PC-3 (cell line): ENCODE measurements at regions not wholly inside any gene's neighbourhood (a gene's known extent, or its start where the extent isn't known, plus 50 kb on each side); places are given as distances from the start of the nearest gene placed in this dataset.

Experiments used
- ATAC-seq: fragments of 200-7000 bp; cut with Tn5 transposase; 2 replicates; pipeline ENCODE4 v1.9.1; 2020; ENCODE audit warnings: mild to moderate bottlenecking, moderate library complexity
- BruUV-seq: library from RNA; stranded (reverse); fragments of 400-500 nt; replicated peaks from 2 replicates; lab custom pipeline; 2021; lab: Mats Ljungman, UMichigan
- CTCF ChIA-PET: fragments of 300-600 bp; sonication (Branson Sonifier 250); formaldehyde crosslinking; loops from one replicate; lab custom pipeline; 2022; ENCODE audit warnings: antibody characterized with exemption; lab: Charles Lee
- POLR2A ChIA-PET: fragments of 300-600 bp; sonication (Branson Sonifier 250); formaldehyde crosslinking; loops from one replicate; lab custom pipeline; 2022; ENCODE audit warnings: antibody characterized with exemption; ENCODE audit not compliant: unreplicated experiment; lab: Charles Lee
- DNase-seq: peaks from one replicate; pipeline ENCODE4 v3.0.0-alpha.2; 2015
- H2AFZ ChIP-seq: fragments of 300-600 bp; sonication (generic); 2 replicates; pipeline ENCODE4 v1.6.0; 2016; ENCODE audit warnings: antibody characterized with exemption, low read length
- H3F3A ChIP-seq: fragments of 300-600 bp; sonication (generic); one replicate; pipeline ENCODE4 v1.6.0; 2017; ENCODE audit warnings: antibody characterized with exemption, low read length, control low read depth, mild to moderate bottlenecking; ENCODE audit not compliant: unreplicated experiment
- H3K27ac ChIP-seq: fragments of 300-600 bp; sonication (generic); 2 replicates; pipeline ENCODE4 v1.5.1; 2016; ENCODE audit warnings: mild to moderate bottlenecking, low read length
- H3K27me3 ChIP-seq: fragments of 300-600 bp; sonication (generic); 2 replicates; pipeline ENCODE4 v1.6.1; 2016; ENCODE audit warnings: low read length, mixed read lengths
- H3K36me3 ChIP-seq: fragments of 300-600 bp; sonication (generic); 2 replicates; pipeline ENCODE4 v1.6.1; 2016; ENCODE audit warnings: low read depth, mixed run types, low read length, mixed read lengths
- H3K4me1 ChIP-seq: fragments of 300-600 bp; sonication (generic); 2 replicates; pipeline ENCODE4 v1.5.1; 2016; ENCODE audit warnings: low read length; ENCODE audit not compliant: insufficient read depth
- H3K4me2 ChIP-seq: fragments of 300-600 bp; sonication (generic); 2 replicates; pipeline ENCODE4 v1.6.0; 2016; ENCODE audit warnings: low read length
- H3K4me3 ChIP-seq: fragments of 300-600 bp; sonication (generic); 2 replicates; pipeline ENCODE4 v1.5.1; 2016; ENCODE audit warnings: mild to moderate bottlenecking, low read length, mixed read lengths
- H3K79me2 ChIP-seq: fragments of 300-600 bp; sonication (generic); 2 replicates; pipeline ENCODE4 v1.6.1; 2017; ENCODE audit warnings: low read length, mixed read lengths
- H3K9ac ChIP-seq: fragments of 300-600 bp; sonication (generic); 2 replicates; pipeline ENCODE4 v1.6.0; 2016; ENCODE audit warnings: mild to moderate bottlenecking, low read length
- H3K9me2 ChIP-seq: fragments of 300-600 bp; sonication (generic); replicated peaks from 2 replicates; pipeline ENCODE4 v1.6.1; 2016; ENCODE audit warnings: mixed run types, low read length, mixed read lengths
- H3K9me3 ChIP-seq: fragments of 300-600 bp; sonication (generic); 2 replicates; pipeline ENCODE4 v1.6.1; 2016; ENCODE audit warnings: low read length, mixed read lengths
- H4K20me1 ChIP-seq: fragments of 300-600 bp; sonication (generic); 2 replicates; pipeline ENCODE4 v1.6.1; 2016; ENCODE audit warnings: low read length, mixed read lengths
- EZH2 ChIP-seq: fragments of 300-600 bp; sonication (generic); IDR thresholded peaks from one replicate; pipeline ENCODE4 v1.6.1; 2017; ENCODE audit warnings: antibody characterized with exemption, mild to moderate bottlenecking, low read length; ENCODE audit not compliant: unreplicated experiment
- EZH2phosphoT487 ChIP-seq: fragments of 300-600 bp; sonication (generic); IDR thresholded peaks from 2 replicates; pipeline ENCODE4 v1.6.1; 2018; ENCODE audit warnings: mild to moderate bottlenecking, antibody characterized with exemption, low read length, borderline replicate concordance
- intact Hi-C: fragments of 100-400 bp; cut with micrococcal nuclease; formaldehyde crosslinking; loops from 2 replicates; pipeline ENCODE4 v1.9.0; 2023
- TF ChIP-seq, protein P1 (sequence below): fragments of 300-600 bp; sonication (generic); conservative IDR thresholded peaks from 2 replicates; pipeline ENCODE4 v1.5.1; 2017; ENCODE audit warnings: antibody characterized with exemption, low read depth, mild to moderate bottlenecking, low read length

DNA sequence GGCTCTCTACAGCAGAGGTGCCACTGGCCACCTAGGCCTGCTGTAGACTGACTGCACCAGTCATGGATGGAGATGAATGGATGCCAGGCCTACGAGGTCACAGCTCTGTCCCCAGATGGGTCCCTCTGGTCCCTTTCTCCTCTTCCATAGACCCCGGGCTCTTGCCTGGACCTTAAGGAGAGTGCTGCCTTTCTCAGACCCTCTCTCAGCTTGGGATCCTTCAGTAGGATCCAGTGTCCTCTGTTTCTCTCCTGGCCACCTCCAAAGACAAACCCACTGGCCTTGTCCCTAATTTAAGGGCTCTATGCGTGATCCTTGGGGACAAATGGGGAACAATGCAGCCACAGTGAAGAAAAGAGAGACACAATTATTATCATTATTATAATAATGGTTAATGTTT is 189.3 kb upstream of the C16orf82 start:
- BruUV-seq = no TSS peak
- no peak for ATAC-seq
- H3K9me3 ChIP-seq = no peaks in the 10 kb centered on the region

DNA sequence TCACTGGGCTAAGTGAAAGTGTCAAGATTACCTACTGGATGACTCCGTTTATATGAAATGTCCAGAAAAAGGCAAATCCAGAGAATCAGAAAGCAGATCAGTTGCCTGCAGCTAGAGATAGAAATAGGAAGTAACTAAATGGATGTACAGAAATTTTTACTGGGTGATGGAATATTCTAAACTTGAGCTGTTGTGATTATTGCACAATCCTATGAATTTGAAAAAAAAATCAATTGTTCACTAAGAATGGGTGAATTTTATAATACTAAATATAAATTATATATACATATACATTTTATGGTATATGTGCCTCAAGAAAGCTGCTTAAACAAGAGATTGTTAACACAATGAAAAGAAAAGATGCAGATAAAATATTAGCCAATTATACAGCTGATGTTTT is 181.1 kb upstream of the C16orf82 start:
- no peaks in the 10 kb centered on the region for H3K27me3 ChIP-seq
- H2AFZ ChIP-seq = no peak overlapping the region
- H3K4me2 ChIP-seq = no peak overlapping the region
- DNase-seq = no peak
- no peaks in the 10 kb centered on the region for H3K9me2 ChIP-seq
- intact Hi-C loops = no loop called here
- CTCF ChIA-PET = no interaction called here
- no peaks in the 10 kb centered on the region for H4K20me1 ChIP-seq
- BruUV-seq = no TSS peak
- H3K36me3 ChIP-seq = no peaks in the 10 kb centered on the region
- no peaks in the 10 kb centered on the region for H3K4me1 ChIP-seq
- no peak overlapping the region for H3K9ac ChIP-seq
- H3K27ac ChIP-seq = no peak overlapping the region
- ATAC-seq = no peak
- POLR2A ChIA-PET = no interaction called here
- no peak overlapping the region for H3K4me3 ChIP-seq
- TF ChIP-seq, protein P1, sequence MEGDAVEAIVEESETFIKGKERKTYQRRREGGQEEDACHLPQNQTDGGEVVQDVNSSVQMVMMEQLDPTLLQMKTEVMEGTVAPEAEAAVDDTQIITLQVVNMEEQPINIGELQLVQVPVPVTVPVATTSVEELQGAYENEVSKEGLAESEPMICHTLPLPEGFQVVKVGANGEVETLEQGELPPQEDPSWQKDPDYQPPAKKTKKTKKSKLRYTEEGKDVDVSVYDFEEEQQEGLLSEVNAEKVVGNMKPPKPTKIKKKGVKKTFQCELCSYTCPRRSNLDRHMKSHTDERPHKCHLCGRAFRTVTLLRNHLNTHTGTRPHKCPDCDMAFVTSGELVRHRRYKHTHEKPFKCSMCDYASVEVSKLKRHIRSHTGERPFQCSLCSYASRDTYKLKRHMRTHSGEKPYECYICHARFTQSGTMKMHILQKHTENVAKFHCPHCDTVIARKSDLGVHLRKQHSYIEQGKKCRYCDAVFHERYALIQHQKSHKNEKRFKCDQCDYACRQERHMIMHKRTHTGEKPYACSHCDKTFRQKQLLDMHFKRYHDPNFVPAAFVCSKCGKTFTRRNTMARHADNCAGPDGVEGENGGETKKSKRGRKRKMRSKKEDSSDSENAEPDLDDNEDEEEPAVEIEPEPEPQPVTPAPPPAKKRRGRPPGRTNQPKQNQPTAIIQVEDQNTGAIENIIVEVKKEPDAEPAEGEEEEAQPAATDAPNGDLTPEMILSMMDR = no peak
- TF ChIP-seq EZH2 (no peak), EZH2phosphoT487 (no peak)
- no peaks in the 10 kb centered on the region for H3K9me3 ChIP-seq
- no peaks in the 10 kb centered on the region for H3K79me2 ChIP-seq
- H3F3A ChIP-seq = no peaks in the 10 kb centered on the region

More for the DNA sequence above, 189.3 kb upstream of the C16orf82 start:
- ChIA-PET CTCF (no interaction called here), POLR2A (no interaction called here)
- Histone ChIP-seq H3K79me2 (no peaks in the 10 kb centered on the region), H3K9me2 (no peaks in the 10 kb centered on the region), H3K27me3 (no peaks in the 10 kb centered on the region), H3K36me3 (no peaks in the 10 kb centered on the region), H4K20me1 (no peaks in the 10 kb centered on the region), H3K4me2 (no peak overlapping the region), H3K4me3 (no peak overlapping the region), H3K27ac (no peak overlapping the region), H2AFZ (no peak overlapping the region), H3F3A (no peaks in the 10 kb centered on the region), H3K9ac (no peak overlapping the region), H3K4me1 (no peaks in the 10 kb centered on the region)
- TF ChIP-seq, protein P1 = no peak
- no peak for TF ChIP-seq EZH2phosphoT487
- no peak for DNase-seq
- intact Hi-C loops = no loop called here

DNA sequence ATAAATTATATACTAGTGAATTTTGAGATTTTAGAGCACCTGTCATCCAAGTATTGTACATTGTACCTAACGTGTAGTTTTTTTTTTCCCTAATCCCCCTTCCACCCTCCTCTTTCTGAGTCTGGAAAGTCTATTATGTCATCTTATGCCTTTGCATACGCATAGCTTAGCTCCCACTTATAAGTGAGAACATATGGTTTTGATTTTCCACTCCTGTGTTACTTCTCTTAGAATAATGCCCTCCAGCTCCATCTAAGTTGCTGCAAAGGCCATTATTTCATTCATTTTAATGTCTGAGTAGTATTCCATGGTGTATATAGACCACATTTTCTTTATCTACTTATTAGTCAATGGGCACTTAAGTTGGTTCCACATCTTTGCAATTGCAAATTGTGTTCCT is 177.0 kb upstream of the C16orf82 start:
- no peaks in the 10 kb centered on the region for H3K9me3 ChIP-seq
- POLR2A ChIA-PET = no interaction called here

More for the DNA sequence above, 177.0 kb upstream of the C16orf82 start:
- Histone ChIP-seq H3K27ac (no peak overlapping the region), H3K79me2 (no peaks in the 10 kb centered on the region), H4K20me1 (no peaks in the 10 kb centered on the region), H3K4me3 (no peak overlapping the region), H3K4me1 (no peaks in the 10 kb centered on the region), H3K9me2 (no peaks in the 10 kb centered on the region), H3K4me2 (no peak overlapping the region), H3F3A (no peaks in the 10 kb centered on the region), H3K9ac (no peak overlapping the region), H3K27me3 (no peaks in the 10 kb centered on the region), H3K36me3 (no peaks in the 10 kb centered on the region), H2AFZ (no peak overlapping the region)
- no peak for ATAC-seq
- CTCF ChIA-PET = no interaction called here
- intact Hi-C loops = no loop called here
- TF ChIP-seq, protein P1 = no peak
- TF ChIP-seq EZH2phosphoT487 = no peak
- no peak for TF ChIP-seq EZH2
- no TSS peak for BruUV-seq
- DNase-seq = no peak
